ENCODE measurements at regions not wholly inside any gene's neighbourhood (a gene's known extent, or its start where the extent isn't known, plus 50 kb on each side); places are given as distances from the start of the nearest gene placed in this dataset.
"Not testable (repeated sequence)": the region's sequence is repeated elsewhere in the genome, so short reads cannot be mapped to it uniquely, and the experiment has no call there.

DNA sequence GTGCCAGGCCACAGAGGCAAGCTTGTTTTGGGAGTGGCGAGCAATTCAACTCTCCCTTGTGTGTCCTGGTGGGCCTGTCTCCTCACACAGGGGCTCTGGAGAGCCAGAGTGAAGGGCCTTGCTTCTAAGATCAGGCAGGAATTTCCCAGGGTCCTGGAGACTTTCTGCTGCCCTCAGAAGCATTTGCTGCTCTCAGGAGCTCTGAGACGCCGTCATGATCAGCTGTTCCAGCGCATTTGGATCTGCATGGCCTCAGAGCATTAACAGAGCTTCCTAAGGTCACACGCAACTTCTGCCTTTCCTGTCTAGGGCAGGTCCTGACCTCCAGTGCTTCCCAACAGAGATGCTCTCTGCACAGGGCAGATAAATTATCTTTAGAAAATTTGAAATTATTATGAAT is 52.2 kb upstream of the C10orf90 start:
- DNase-seq (ENCODE audit: extremely low read depth in 1 of 2, low read depth in 1 of 2): no peak

DNA sequence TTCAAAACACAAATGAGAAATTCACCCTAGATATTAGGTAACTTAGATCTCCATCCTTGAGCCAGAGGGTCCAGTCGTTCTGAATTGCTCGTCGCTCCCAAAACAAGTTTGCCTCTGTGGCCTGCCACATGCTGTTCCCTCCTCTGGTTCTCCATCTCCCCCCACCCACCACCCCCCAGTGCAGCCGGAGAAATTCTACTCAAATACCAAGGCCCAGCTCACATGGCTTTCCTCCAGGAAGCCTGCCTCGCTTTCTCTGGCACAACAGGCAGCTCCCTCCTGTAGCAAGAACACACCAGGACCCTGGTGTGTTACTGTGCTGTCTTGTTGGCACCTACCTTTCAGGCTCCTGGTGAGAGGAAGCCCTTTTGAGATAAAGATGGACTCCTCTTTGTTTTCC is 52.7 kb upstream of the C10orf90 start:
- no peak for DNase-seq (ENCODE audit: extremely low read depth in 1 of 2, low read depth in 1 of 2)

DNA sequence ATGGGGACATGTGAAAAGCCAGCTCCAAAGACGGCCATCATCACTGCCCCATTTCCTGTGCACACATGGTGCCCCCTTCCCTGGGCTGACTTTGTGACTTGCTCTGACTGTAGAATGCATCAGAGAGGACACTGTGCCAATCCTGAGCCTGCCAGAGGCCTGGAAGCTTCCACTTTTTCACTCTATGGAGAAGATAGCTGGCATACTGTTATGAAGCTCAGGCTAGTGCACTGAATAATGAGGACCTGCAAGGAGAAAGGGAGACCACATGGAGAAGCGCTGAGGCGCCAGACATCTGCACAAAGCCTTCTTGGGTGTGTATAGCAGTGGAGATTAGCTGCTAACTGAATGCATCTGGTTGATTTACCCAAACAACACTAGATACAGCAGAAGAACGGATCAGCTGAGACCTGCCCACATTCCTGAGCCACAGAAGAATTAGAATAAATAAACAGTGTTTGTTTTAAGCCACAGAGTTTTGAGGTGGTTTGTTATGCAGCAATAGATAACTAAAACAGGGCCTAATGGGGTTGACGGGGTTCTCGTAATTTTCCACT is 58.9 kb upstream of the C10orf90 start:
- DNase-seq (ENCODE audit: extremely low read depth in 1 of 2, low read depth in 1 of 2): no peak

DNA sequence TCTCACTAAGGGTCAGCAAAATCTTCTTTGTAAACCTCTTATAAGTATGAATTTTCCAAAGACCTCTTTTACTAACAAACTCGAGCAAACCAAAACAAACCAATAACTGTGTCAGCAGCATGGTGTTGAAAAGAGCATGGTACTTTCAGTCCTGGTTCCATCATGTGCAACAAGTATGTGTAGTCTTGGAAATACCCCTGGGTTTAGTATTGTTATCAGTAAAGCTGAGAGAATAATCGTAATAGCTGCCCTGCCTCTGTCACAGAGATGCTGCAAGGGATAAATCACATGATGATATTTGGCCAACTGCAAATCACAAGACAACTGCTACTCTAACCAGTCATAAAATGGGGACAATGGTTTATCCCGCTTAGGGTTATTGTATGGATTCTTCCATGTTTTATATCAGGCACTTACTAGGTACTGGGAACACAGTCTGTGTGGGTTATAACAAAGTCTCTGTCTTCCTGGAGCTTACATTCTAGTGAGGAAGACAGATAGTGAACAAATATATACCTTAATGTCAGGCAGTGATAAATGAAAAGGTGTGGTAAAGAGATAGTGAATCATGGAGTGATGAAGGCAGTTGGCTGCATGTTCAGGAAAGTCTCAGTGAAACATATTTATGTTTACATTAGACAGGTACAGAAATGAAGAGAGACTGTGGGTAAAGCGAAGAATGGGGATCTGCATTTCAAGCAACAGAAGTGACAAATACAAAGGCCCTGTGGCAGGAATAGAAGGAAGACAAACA is 60.5 kb upstream of the C10orf90 start:
- no peak for DNase-seq (ENCODE audit: extremely low read depth in 1 of 2, low read depth in 1 of 2)

DNA sequence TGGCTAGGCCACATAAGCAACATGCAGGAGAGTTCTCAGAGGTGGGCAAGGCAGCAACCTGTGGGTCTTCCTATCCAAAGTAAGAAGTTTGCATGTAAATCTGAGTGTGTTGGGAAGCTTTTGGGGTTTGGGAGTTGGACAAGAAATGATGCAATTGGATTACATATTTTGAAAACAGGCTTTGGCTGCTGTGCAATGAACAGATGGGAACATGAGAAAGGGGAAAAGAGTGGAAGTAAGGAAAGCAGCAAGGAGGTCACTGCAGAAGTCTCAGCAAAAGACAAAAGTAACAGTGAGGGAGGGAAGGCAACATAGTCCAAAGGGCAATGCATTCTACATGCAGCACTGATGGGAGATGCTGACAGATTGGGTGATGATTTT is 61.1 kb upstream of the C10orf90 start:
- DNase-seq (ENCODE audit: extremely low read depth in 1 of 2, low read depth in 1 of 2): no peak

DNA sequence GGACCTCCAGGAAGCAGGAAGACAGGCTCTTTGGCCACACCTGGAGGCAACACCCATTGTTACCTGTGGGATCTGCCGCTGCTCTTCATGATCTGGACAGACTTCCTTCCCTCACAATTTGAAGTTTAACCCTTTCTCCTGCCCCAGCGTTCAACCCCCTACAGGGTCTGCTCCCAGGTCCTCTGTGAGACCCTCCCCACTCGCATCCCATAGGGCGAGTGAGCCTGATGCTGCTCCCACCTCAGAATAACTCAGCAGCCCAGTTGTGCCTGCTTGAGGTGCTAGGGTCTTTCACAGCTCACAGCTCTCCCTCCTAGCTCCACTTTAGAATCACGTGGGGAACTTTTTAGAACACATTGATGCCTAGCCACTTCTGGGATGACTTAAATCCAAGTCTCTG is 61.8 kb upstream of the C10orf90 start:
- no peak for DNase-seq (ENCODE audit: extremely low read depth in 1 of 2, low read depth in 1 of 2)

DNA sequence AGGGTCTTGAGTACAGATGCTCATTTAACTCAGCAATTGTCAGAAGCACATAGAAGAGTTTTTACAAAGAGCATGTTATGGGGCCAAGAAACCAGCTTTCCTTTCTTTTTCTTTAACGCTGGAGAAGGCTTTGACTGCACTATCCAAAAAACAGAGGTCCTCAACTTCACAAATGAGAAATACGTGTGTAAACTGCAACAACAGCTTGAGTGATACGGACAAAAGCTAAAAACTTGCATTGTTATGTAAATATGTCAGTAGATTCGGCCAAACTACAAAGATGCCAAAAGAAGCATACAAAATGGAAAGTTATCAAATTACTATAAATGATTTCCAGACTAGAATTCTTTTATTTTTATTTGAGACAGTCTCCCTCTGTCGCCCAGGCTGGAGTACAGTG is 62.4 kb upstream of the C10orf90 start:
- DNase-seq (ENCODE audit: extremely low read depth in 1 of 2, low read depth in 1 of 2): no peak

DNA sequence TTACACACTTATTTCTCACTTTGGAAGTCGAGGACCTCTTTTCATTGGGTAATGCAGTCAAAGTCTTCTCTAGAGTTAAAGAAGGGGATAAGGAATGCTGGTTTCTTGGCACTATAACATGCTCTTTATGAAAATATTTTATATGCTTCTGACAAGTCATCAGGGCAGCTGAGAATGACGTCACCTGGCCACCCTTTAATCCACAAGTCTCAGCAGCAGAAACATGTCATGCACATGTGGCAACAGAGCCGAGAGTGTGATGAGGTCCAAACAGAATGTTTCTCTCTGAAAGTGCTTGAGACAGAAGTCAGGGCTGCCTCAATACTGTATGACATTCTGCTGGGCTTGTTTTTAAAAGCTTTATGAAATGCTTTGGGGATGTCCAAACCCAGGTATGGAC is 63.5 kb upstream of the C10orf90 start:
- DNase-seq (ENCODE audit: extremely low read depth in 1 of 2, low read depth in 1 of 2): no peak

DNA sequence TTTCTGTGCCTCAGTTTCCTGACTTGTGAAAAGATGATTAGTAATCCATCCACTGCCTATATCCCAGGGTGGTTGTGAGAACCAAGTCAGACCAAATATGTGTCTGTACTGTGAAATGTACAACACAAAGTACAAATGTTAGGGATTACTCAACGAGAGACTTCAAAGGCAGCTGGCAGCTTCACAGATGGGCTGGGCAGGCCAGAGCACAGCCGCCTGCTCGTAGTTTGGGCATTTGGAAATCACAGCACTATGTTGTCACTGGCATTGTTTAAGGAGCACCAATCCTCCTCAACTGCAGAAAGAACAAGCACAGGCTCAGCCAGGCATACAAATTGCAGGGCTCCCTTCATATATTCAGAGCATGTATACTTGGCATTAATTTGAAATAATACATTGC is 64.5 kb upstream of the C10orf90 start:
- DNase-seq (ENCODE audit: extremely low read depth in 1 of 2, low read depth in 1 of 2): no peak

DNA sequence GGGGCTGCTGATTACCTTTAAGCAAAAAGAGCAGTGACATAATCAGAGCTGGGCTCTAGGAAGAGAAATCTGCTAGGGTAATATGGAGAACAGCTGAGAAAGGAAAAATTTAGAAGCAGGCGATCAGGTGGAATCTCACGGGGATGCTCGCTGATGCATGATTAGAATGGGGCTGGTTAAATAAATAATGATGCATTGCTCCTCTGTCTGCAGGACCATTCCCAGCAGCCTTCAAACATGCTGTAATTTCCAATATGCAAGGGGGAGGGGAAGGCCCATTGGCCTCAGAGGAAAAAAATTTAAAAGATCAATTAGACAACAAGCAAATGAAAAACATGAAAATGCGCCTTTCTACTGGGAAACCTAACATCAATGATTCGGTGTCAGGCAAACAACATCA is 65.6 kb upstream of the C10orf90 start:
- DNase-seq (ENCODE audit: extremely low read depth in 1 of 2, low read depth in 1 of 2): no peak

DNA sequence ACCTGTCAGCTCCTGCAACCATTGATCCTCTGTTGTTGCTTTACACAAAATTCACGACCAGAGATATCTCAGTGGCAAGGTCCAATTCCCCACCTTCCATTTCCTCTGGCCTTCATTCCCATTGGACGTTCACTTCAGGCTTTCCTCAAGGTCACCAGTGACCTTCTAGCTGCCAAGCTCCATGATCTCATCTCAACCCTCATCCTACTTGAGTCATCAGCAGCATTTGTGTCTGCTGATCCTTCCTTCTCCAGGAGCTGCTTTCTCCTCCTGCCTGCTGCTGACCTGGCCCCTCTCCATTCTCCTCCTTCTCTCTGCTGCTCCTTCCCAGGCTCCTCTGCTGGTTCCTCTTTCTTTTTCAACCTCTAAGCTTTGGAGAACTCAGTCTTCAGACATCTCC is 66.2 kb upstream of the C10orf90 start:
- no peak for DNase-seq (ENCODE audit: extremely low read depth in 1 of 2, low read depth in 1 of 2)

DNA sequence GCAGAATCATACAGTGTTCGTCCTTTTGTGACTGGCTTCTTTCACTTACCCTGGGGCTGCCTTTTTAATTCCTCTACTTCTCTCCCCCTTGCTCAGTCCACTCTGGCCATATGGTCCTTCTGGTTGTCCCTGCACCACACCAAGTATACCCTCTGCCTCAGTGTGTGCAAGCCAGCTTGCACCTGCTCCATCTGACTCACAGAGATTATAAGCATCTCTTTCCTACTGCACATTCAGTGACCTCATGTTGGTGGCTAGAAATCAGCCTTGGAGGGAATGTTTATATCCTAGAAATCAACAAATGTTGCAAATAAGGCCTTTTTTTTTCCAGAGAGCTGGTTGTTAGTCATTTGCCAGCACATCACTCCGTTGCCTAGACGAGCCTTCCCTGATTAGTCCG is 67.5 kb upstream of the C10orf90 start:
- DNase-seq (ENCODE audit: extremely low read depth in 1 of 2, low read depth in 1 of 2): no peak

DNA sequence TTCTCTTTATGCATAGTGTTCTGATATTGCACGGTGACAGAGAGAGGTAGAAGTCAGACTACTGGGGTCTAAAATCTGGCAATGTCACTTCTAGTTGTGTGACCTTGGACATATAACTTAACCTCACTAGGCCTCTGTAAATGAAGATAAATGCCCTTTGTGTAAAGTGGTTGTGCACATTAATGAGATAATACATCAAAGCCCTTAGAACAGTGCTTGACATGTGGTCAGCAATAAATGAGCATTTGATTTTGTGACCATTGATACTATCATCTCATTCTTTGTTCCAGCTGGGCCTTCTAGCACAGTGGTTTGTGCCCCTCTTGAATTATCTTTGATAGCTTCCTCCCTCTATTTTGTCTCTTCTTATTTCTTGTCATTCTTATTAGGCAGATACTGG is 74.1 kb upstream of the C10orf90 start:
- no peak for DNase-seq (ENCODE audit: extremely low read depth in 1 of 2, low read depth in 1 of 2)

DNA sequence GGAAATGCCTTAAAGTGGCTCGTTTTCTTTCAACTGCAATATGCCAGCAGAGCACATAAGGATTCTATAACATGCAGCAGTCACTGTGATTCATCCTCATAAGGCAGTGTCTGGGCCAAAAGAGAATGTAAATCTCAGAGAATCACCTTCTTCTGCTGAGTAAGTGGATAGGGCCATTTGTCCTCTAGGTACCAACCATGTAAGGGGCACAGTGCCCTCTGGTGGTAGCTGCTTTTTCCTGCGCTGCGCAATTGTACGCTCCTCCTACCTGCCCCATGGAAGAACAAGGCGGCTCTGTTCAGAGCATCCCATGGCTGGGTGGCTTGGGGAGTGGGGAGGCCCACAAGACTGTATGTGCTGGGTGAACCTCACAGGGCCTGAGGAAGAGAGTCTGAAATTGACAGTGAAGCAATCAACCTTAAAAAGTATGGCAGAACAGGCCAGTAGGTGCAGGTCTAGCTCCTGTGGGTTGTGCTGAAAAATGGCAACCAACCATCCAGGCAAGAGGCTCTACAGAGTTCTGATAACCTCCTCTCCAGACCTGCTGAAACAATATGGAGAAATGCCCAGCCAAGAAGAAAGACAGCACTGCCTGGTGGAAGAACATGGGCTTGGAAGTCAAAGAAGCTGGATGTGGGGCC is 78.6 kb upstream of the C10orf90 start:
- DNase-seq (ENCODE audit: extremely low read depth in 1 of 2, low read depth in 1 of 2): peak; percentile 4 to 30

DNA sequence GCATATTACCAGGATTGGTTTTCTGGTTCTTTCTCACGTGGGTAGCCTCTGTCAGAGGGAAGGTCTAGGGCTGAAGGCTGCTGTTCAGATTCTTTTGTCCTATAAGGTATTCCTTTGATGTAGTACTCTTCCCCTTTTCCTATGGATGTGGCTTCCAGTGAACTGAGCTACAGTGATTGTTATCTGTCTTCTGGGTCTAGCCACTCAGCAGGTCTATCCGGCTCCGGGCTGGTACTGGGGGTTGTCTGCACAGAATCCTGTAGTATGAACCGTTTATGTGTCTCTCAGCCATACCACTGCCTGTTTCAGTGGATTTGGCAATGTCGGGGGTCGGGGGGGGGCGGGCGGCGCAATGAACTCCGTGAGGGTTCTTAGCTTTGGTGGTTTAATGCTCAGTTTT is 84.5 kb upstream of the C10orf90 start:
- no peak for DNase-seq (ENCODE audit: extremely low read depth in 1 of 2, low read depth in 1 of 2)

DNA sequence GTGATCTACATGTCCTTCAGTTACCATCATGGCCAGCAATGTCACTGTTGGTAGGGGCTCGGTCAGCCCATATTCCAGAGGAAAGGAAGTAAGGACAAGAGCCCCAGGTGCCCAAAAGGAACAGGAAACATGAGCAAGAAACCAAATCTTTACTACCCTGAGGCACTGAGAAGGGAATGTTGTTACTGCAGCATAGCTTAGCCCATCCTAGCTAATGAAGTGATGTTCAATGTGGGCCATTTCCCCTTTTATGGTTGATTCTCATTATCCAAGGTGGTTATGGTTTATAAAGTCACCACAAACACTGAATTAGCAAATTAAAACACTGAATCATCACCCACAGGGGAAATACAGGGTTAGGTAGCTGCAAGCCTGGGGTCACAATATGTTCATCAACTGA is 88.4 kb upstream of the C10orf90 start:
- no peak for DNase-seq (ENCODE audit: extremely low read depth in 1 of 2, low read depth in 1 of 2)

DNA sequence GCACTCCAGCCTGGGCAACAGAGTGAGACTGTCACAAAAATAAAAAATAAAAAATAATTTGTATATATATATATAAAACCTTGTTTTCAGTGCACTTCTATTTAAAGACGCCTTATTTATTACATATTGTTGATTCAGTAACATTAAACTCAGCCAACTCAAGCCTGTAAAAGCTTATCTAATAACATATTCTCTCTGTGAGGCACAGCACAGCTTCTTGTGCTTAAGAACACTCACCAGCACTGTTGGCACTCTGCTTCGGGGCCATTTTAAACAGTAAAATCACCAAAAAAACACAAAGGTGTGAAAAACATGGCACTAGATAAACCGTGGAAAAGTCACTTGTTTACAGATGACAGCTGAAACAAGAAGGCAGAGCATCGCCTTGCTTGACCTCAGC is 89.0 kb upstream of the C10orf90 start:
- no peak for DNase-seq (ENCODE audit: extremely low read depth in 1 of 2, low read depth in 1 of 2)

DNA sequence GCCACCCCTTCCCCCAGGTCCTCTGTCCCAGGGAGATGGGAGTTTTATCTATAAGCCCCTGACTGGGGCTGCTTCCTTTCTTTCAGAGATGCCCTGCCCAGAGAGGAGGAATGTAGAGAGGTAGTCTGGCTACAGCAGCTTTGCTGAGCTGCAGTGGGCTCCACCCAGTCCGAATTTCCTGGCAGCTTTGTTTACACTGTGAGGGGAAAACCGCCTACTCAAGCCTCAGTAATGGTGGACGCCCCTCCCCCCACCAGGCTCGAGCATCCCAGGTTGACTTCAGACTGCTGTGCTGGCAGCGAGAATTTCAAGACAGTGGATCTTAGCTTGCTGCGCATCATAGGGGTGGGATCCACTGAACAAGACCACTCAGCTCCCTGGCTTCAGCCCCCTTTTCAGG is 96.2 kb upstream of the C10orf90 start:
- not testable (repeated sequence) for DNase-seq (ENCODE audit: extremely low read depth in 1 of 2, low read depth in 1 of 2)

DNA sequence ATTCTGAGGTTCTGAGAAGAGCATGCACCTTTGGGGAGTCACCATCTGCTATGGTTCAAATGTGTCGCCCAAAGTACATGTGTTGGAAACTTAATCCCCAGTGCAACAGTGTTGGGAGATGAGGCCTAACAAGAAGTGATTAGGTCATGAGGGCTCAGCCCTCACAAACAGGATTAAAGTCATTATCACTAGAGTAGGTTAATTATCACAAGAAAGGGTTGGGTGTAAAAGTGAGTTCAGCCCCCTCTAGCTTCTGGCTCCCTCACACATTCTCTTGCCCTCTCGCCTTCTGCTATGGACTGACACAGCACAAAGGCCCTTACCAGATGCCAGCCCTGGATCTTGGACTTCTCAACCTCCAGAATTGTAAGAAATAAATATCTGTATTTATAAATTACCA is 100.3 kb upstream of the C10orf90 start:
- DNase-seq (ENCODE audit: extremely low read depth in 1 of 2, low read depth in 1 of 2): no peak

DNA sequence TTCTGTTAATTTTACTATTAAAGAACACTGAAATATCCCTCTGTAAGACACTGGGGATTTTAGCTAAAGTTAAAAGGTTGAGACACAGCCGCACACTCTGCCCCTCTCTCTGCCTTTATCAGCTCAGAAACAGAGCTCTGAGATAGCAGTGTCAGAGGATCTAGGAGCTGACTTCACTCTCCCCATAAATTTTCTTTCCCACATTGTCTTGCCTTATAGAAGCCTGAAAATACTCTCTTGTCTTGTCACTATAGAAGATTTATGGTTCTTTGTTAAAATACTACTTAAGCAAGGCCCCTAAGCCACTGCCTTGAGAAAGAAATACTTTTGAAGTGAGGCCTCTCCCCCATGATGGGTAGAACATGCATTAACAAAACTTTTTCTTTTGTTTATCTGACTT is 105.7 kb upstream of the C10orf90 start:
- DNase-seq (ENCODE audit: extremely low read depth in 1 of 2, low read depth in 1 of 2): no peak

DNA sequence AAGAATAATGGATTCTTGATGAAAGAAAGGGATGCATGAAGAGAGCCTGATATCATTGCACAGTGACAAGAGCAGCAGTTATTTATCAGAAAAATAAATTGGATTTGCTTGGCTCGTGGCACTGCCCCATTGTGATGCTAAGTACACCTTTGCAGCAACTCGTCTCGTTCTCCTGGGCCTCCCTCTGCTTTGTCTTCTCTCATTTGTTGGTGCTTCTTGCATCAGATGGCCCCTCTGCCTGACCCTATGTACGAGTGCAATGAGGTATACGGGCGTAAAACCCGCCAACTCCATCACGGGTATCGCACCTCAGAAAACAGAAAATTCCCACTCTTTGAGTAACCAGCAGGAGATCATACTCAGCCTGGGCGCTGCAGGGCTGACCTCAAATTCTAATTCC is 107.2 kb upstream of the C10orf90 start:
- DNase-seq (ENCODE audit: extremely low read depth in 1 of 2, low read depth in 1 of 2): no peak

DNA sequence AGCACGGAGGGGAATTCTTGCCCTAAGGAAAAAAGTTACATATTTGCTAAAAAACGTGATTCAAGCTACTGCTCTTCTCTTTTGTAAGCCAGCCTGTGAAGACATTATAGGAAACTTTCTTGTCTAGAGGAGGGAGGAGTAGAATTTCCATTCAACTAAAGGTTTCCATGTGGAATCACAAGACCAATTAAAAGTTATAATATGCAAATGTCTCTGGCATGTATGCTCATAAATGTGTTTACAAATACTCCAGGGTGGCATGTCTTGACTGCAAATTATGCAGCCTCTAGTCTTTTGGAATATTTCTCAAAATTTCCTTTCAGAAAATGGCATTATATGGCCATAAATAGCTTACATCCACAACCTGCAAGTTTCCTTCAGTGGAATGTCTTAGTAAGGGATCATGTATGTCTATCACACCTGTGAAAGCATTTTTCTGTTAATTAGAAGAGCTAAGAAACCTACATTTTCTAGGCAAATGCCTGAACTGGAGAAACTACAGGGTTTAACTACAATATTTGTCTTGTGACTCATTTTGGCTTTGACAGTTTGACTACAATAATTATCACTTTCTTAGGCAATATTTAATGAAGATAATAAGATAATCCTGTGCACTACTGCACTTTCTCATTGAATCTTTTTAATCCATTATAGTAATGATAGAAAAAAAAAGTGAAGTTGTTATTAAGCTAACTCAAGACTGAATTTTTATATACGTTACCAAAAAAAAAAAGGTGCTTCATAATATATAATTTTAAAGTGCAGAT is 111.1 kb upstream of the C10orf90 start:
- DNase-seq (ENCODE audit: extremely low read depth in 1 of 2, low read depth in 1 of 2): no peak

All from stimulated activated CD8-positive, alpha-beta memory T cell treated with anti-CD3 and anti-CD28 coated beads, Interleukin-7, amount 100 ng/mL, for 48 hours (primary cell).